ENCODE measurements at regions not wholly inside any gene's neighbourhood (a gene's known extent, or its start where the extent isn't known, plus 50 kb on each side); places are given as distances from the start of the nearest gene placed in this dataset.
A peak's percentile ranks its signal among the peaks of the same experiment; 100 is the strongest.

DNA sequence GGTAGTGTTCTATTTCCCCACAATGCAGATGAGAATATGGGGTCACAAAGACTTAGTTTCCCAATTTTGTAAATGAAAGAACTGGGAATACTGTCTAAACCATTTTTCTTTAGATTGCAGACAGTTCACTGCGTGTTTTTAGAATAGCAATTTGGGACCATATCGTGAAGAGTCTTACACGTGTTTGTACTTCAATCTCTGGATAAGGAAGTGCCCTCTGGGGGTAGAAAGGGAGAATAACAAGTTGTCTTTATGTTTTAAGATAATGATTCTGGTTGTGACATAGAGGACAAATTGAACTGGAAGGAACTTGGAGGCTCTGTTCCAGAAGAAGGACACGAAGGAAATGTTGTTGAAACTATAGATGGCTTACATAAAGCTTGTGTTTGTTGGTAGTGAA is 457.7 kb downstream of the CBLN2 start:
- H3K9me2 ChIP-seq (ENCODE audit: insufficient read depth) = no peaks in the 10 kb centered on the region
- no peaks in the 10 kb centered on the region for H3K27me3 ChIP-seq (ENCODE audit: insufficient read depth, low read length)
- BruUV-seq (replicated peaks) = no TSS peak
- RAD21 ChIA-PET (ENCODE audit: low non-redundant PET in 1 of 2, low total read pairs in 2 of 2, uncharacterized antibody in 2 of 2, unreplicated experiment in 2 of 2) = no interaction called here
- POLR2A ChIA-PET = no interaction called here
- DNase-seq (ENCODE audit: low read depth, low spot score) (no peak), ATAC-seq (no peak)
- intact Hi-C loops (cut with micrococcal nuclease) = no loop called here
- H3K36me3 ChIP-seq (ENCODE audit: control insufficient read depth in 1 of 2, insufficient read depth in 2 of 2, low read length in 2 of 2) = no peaks in the 10 kb centered on the region
- no peaks in the 10 kb centered on the region for H4K20me1 ChIP-seq (ENCODE audit: insufficient read depth)
- H3K4me1 ChIP-seq (ENCODE audit: control insufficient read depth in 1 of 2, insufficient read depth in 2 of 2, low read length in 2 of 2) = no peaks in the 10 kb centered on the region
- CTCF ChIA-PET = no interaction called here
- TF ChIP-seq POLR2A (IDR thresholded peaks at IDR 0.05; ENCODE audit: borderline replicate concordance, extremely low read depth, insufficient read depth, insufficient read length) = no peak
- TF ChIP-seq, protein P1, sequence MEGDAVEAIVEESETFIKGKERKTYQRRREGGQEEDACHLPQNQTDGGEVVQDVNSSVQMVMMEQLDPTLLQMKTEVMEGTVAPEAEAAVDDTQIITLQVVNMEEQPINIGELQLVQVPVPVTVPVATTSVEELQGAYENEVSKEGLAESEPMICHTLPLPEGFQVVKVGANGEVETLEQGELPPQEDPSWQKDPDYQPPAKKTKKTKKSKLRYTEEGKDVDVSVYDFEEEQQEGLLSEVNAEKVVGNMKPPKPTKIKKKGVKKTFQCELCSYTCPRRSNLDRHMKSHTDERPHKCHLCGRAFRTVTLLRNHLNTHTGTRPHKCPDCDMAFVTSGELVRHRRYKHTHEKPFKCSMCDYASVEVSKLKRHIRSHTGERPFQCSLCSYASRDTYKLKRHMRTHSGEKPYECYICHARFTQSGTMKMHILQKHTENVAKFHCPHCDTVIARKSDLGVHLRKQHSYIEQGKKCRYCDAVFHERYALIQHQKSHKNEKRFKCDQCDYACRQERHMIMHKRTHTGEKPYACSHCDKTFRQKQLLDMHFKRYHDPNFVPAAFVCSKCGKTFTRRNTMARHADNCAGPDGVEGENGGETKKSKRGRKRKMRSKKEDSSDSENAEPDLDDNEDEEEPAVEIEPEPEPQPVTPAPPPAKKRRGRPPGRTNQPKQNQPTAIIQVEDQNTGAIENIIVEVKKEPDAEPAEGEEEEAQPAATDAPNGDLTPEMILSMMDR (IDR thresholded peaks at IDR 0.05 in 2 of 3, conservative IDR thresholded peaks at IDR 0.05 in 1 of 3; ENCODE audit: borderline replicate concordance in 1 of 3, insufficient read depth in 1 of 3, low read depth in 2 of 3, low read length in 2 of 3) = peak in 2 of 3 experiments; percentile 10 to 26; a peak in 1 of 6 replicates
- H3K9me3 ChIP-seq (ENCODE audit: control insufficient read depth in 1 of 2, insufficient read depth in 1 of 2, low read depth in 1 of 2, low read length in 2 of 2) = peaks cover 3 to 6% of the 10 kb centered on the region in 2 experiments; a peak in 2 of 4 replicates
- no peaks in the 10 kb centered on the region for H3K79me2 ChIP-seq (ENCODE audit: insufficient read depth, low read length)
- no peak overlapping the region for H3K4me3 ChIP-seq (replicated peaks in 1 of 2; ENCODE audit: low read depth in 1 of 2, low read length in 2 of 2)
- H3K9ac ChIP-seq (ENCODE audit: low read length) = no peak overlapping the region
- no peak overlapping the region for H2AFZ ChIP-seq (ENCODE audit: low read depth, low read length, poor library complexity, severe bottlenecking)
- H3K27ac ChIP-seq (ENCODE audit: low read depth, low read length) = no peak overlapping the region
- H3K4me2 ChIP-seq (ENCODE audit: low read length) = no peak overlapping the region

DNA sequence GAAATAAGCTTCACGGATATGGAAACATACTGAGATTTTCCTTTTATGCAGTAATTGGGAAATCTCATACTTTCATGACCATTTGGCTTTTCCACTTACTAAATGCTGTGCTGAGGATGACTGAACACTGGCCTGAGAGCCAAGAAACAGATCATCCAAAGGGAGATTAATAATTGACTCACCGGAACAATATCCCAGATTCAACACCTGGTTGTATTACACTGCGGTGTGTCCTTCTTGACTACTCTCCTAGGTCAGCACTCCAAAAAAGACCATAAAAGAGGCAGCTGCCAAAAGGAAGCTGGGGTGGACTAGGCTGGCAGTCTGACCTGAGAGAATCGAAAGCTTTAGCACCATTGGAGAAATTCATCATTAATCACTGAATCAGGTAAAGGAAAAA is 469.1 kb downstream of the CBLN2 start:
- H3K9me2 ChIP-seq (ENCODE audit: insufficient read depth) = no peaks in the 10 kb centered on the region
- H3K9ac ChIP-seq (ENCODE audit: low read length) = no peak overlapping the region
- no peak overlapping the region for H3K4me2 ChIP-seq (ENCODE audit: low read length)
- no peak overlapping the region for H3K4me3 ChIP-seq (replicated peaks in 1 of 2; ENCODE audit: low read depth in 1 of 2, low read length in 2 of 2)
- ChIA-PET POLR2A (no interaction called here), CTCF (no interaction called here), RAD21 (ENCODE audit: low non-redundant PET in 1 of 2, low total read pairs in 2 of 2, uncharacterized antibody in 2 of 2, unreplicated experiment in 2 of 2) (no interaction called here)
- TF ChIP-seq CBX3 (IDR thresholded peaks at IDR 0.05; ENCODE audit: low read depth) (no peak), ZNF274 (IDR thresholded peaks at IDR 0.05; ENCODE audit: low read depth, low read length) (no peak), YY1 (IDR thresholded peaks at IDR 0.05; ENCODE audit: extremely low read depth, insufficient replicate concordance, low read depth, low read length) (no peak), SP1 (IDR thresholded peaks at IDR 0.05; ENCODE audit: low read depth) (no peak), SRF (IDR thresholded peaks at IDR 0.05; ENCODE audit: low read depth) (no peak)
- TF ChIP-seq, protein P2, sequence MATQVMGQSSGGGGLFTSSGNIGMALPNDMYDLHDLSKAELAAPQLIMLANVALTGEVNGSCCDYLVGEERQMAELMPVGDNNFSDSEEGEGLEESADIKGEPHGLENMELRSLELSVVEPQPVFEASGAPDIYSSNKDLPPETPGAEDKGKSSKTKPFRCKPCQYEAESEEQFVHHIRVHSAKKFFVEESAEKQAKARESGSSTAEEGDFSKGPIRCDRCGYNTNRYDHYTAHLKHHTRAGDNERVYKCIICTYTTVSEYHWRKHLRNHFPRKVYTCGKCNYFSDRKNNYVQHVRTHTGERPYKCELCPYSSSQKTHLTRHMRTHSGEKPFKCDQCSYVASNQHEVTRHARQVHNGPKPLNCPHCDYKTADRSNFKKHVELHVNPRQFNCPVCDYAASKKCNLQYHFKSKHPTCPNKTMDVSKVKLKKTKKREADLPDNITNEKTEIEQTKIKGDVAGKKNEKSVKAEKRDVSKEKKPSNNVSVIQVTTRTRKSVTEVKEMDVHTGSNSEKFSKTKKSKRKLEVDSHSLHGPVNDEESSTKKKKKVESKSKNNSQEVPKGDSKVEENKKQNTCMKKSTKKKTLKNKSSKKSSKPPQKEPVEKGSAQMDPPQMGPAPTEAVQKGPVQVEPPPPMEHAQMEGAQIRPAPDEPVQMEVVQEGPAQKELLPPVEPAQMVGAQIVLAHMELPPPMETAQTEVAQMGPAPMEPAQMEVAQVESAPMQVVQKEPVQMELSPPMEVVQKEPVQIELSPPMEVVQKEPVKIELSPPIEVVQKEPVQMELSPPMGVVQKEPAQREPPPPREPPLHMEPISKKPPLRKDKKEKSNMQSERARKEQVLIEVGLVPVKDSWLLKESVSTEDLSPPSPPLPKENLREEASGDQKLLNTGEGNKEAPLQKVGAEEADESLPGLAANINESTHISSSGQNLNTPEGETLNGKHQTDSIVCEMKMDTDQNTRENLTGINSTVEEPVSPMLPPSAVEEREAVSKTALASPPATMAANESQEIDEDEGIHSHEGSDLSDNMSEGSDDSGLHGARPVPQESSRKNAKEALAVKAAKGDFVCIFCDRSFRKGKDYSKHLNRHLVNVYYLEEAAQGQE (IDR thresholded peaks at IDR 0.05; ENCODE audit: low read depth) = no peak
- no TSS peak for BruUV-seq (replicated peaks)
- H3K4me1 ChIP-seq (ENCODE audit: control insufficient read depth in 1 of 2, insufficient read depth in 2 of 2, low read length in 2 of 2) = no peaks in the 10 kb centered on the region
- H2AFZ ChIP-seq (ENCODE audit: low read depth, low read length, poor library complexity, severe bottlenecking) = no peak overlapping the region
- ATAC-seq (no peak), DNase-seq (ENCODE audit: low read depth, low spot score) (no peak)
- H3K79me2 ChIP-seq (ENCODE audit: insufficient read depth, low read length) = no peaks in the 10 kb centered on the region
- no peaks in the 10 kb centered on the region for H4K20me1 ChIP-seq (ENCODE audit: insufficient read depth)
- no peaks in the 10 kb centered on the region for H3K27me3 ChIP-seq (ENCODE audit: insufficient read depth, low read length)
- H3K9me3 ChIP-seq (ENCODE audit: control insufficient read depth in 1 of 2, insufficient read depth in 1 of 2, low read depth in 1 of 2, low read length in 2 of 2) = peaks cover 6 to 21% of the 10 kb centered on the region in 2 experiments; a peak in 2 of 4 replicates
- intact Hi-C loops (cut with micrococcal nuclease) = no loop called here
- H3K27ac ChIP-seq (ENCODE audit: low read depth, low read length) = no peak overlapping the region
- H3K36me3 ChIP-seq (ENCODE audit: control insufficient read depth in 1 of 2, insufficient read depth in 2 of 2, low read length in 2 of 2) = no peaks in the 10 kb centered on the region

Data from HCT116 (cell line).